Femur (tissue), 1 donor: ENCODE measurements at regions not wholly inside any gene's neighbourhood (a gene's known extent, or its start where the extent isn't known, plus 50 kb on each side); places are given as distances from the start of the nearest gene placed in this dataset.

Experiments
- DNase-seq: peaks from one replicate; pipeline ENCODE4 v3.0.0-alpha.2; 2017

DNA sequence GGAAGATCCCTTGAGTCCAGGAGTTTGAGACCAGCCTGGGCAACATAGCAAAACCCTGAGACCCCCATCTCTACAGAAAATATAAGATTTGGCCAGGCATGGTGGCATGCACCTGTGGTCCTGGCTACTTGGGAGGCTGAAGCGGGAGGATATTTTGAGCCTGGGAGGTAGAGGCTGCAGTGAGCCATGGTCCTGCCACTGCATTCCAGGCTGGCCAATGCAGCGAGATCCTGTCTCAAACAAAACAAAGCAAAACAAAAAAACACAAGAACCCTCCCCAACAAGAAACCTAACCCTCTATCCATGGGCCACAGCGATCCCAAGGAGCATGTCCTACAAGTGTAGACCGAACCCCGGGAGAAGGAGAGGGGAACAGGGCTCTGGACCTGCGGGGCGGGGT lies 133.3 kb downstream of the MGAT5B start:
- DNase-seq: no peak

DNA sequence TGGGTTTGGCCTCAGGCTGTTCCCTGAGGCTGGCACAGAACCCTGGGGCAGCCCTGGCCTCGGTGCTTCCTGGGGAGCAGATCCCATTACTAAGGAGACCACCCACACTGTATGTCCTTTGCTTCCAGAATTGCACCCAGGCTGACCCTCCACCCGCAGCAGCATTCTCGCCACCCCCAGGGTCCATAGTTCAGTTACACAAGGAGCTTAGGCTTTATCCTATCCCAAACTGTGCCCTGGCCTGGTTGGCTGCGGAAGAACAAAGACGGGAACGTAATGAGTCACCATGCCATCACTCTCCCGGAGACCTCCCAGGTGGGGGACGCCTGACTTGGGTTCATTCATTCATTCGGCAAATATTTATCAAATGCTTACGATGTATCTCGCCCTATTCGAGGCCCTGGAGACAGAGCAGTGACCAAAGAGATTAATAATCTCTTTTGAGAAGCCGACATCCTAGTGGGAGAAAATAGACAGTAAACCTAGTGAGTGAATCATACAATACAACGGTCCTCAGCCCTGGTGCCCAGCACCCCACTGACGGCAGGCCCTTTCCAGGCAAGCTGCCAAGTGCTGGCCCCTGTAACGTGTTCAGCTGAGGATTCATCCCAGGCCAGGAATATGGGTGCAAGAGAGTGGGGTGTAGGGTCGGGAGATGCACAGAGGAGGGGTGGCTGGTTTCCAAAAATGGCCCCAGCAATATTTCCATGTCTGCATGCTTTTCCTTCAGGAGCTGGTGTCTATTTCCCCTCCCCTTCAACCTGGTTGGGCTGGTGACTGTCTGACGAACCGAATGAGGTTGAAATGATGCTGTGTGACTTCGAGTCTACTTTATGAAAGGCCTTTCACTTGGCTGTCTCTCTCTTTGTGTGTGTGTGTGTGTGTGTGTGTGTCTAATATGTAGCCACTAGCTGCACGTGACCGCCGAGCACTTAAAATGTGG lies 134.2 kb downstream of the MGAT5B start:
- DNase-seq: no peak

DNA sequence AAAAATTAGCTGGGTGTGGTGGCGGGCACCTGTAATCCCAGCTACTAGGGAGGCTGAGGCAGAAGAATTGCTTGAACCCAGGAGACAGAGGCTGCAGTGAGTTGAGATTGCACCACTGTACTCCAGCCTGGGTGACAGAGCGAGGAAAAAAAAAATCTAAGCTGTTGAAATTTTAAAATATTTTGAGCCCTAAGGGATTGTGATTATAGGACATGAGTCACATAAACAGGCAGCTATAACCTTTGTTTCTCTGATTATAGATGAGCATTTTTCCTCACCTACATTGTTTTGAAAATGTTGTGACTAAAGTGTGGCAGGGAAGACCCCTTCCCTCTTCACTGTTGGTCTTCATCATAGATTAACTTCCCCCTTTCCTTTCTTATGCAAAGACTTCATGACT lies 135.5 kb downstream of the MGAT5B start:
- no peak for DNase-seq

DNA sequence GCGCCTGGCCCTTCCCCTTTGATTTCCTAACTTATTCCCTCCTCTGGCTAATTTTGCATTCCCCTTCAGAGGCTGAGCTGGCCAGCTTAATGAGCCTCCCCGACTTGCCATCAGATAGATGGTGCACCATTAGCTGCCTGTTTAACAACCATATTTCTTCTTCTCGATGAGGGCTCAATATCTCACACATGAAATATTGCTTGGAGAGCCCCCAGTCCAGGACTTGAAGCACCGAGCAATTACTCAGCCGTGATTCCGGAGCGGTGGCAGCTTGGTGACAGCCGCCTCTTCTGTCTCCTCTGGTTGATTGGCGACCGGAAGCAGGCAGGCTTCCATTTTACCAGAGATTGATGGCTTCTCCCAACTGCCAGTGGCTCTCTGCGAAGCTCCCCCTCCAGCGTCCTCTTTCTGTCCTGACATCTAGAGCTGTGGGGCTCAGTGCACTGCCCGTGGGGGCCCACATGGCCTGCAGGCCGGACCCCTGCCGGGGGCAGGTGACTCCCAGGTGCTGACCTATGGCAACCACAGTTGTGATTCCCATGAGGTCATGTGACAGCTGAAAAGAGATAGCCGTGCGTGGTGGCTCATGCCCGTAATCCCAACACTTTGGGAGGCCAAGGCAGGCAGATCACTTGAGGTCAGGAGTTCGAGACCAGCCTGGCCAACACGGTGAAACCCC lies 133.7 kb upstream of the SEC14L1 start:
- DNase-seq: no peak

DNA sequence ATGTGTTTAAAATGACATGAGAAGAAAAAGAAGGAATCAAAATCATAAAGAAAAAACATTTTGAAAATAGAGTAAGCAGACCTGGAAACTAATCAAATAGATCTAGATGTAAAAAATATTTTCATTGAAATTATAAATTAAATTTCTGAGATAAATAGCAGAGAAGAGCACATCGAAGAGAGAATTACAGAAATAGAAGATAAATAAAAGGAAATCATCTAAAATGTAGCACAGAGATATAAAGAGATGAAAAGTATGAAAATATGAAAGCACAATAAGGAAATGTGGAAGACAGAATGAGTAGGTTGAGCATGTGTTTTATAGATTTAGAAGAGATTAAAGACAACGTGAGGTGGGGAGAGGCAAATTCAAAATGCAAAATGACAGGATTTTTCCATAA lies 130.9 kb upstream of the SEC14L1 start:
- DNase-seq: no peak

DNA sequence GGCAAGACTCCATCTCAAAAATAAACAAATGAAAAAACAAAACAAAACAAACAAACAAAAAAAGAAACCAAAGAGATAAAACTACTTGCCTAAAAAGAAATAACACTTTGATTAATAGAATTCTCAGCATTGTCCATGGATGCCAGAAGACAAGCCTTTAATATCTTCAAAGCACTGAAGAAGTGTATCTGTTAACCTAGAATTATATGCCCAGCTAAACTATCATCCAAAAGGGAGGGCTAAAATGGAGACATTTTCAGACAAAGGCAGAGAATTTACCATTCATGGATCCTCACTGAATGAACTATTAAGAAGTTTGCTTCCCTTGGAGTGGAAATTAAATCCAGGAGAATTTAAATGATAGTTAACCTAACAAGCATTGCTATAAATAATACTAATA lies 130.1 kb upstream of the SEC14L1 start:
- DNase-seq: no peak

DNA sequence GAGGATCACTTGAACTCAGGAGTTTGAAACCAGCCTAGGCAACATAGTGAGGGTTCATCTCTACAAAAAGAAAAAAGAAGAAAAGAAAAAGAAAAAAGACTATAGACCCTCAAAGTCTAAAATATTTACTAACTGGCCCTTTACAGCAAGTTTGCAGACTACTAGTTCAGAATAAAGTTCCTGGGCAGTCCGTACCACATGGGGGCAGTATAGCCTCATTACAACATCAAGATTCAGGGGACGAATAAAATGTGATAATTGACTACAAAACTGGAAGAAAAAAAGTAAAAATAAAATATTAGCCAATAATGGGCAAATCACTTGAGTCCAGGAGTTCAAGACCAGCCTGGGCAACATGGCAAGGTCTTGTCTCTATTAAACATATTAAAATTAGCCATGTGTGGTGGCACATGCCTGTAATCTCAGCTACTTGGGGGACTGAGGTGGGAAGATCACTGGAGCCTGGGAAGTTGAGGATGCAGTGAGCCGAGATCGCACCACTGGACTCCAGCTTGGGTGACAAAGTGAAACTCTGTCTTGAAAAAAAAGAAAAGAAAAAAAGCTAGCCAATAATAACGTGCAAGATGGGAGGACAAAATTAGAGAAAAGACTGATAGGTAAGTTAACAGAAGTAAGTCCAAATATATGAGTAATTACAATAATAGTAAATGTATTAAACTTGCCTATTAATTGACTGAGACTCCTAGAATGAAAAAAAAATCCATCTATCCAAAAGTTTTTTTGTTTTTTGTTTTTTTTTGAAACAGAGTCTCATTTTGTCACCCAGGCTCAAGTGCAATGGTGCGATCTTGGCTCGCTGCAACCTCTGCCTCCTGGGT lies 129.4 kb upstream of the SEC14L1 start:
- no peak for DNase-seq

DNA sequence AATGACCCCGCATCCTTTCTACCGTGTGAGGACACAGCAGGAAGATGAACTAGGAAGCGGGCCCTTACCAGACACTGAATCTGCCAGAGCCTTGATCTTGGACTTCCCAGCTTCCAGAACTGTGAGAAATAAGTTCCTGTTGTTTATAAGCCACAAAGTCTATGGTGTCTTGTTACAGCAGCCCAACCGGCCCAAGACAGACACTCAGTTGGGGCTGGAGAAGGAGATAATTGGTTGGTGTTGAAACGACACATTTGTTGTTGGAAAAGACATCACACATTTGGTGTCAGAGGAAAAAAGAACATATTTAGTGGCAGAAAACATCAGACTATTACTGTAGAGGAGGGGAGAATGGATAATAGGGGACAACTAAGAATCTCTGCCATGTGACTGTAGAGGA lies 122.3 kb upstream of the SEC14L1 start:
- no peak for DNase-seq

DNA sequence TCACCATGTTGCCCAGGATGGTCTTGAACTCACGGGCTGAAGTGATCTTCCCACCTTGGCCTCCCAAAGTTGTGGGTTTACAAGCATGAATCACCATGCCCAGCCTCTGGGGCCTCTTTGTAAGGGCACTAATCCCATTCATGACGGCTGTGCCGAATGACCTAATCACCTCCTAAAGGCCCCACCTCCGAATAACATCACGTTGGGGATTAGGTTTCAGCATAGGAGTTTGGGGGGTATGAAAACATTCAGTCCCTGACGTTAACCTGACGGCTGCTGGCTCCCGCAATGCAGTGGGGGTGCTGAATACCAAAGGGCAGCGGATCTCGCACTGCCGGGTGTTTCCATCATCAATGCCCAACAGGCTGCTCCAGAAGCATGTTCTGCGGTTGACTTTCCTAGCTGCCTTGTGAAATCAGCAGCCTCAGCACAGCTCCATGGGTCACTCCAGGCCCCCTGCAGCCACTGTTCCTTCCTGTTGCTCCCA lies 120.8 kb upstream of the SEC14L1 start:
- no peak for DNase-seq

DNA sequence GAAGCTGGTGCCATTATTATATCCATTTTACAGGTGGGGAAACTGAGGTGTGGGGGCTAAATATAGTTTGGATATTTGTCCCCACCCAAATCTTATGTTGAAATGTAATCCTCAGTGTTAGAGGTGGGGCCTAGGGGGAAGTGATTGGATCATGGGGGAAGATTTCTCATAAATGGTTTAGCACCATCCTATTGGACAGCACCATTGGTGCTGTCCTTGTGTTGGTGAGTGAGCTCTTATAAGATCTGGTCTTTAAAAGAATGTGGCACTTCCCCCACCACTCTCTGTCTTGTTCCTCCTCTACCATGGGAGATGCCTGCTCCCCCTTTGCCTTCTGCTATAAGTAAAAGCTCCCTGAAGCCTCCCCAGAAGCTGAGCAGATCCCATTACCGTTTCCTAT lies 119.8 kb upstream of the SEC14L1 start:
- DNase-seq: no peak

DNA sequence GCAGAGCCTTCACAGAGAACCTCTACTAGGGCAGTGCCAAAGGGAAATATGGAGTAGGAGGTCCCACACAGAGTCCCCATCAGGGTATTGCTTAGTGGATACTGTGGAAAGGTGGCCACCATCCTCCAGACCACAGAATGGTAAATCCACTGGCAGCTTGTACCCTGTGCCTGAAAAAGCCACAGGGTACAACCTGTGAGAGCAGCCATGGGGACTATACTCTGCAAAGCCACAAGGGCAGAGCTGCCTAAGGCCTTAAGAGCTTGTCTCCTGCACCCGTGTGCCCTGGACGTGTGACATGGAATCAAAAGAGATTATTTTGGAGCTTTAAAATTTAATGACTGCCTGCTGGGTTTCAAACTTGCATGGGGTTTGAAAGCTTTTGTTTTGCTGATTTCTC lies 118.0 kb upstream of the SEC14L1 start:
- DNase-seq: no peak

DNA sequence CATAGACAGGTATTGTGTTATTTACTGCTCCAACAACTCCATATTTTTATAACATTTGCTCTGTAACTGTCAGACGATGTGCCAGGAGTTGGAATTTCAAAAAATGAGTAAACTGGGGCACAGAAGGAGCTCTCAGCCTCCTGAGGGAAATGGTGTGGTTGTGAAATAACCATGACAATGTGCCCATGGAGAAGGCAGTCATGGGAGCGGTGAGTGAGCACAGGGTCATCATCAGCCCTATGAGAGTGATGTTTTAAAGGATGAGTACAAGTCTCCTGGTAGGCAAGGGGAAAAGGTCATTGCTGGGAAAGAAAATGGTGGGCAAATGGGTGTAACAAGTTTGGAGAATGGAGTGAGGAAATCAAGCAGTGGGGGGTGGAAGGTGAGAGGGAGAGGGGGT lies 115.0 kb upstream of the SEC14L1 start:
- DNase-seq: no peak

DNA sequence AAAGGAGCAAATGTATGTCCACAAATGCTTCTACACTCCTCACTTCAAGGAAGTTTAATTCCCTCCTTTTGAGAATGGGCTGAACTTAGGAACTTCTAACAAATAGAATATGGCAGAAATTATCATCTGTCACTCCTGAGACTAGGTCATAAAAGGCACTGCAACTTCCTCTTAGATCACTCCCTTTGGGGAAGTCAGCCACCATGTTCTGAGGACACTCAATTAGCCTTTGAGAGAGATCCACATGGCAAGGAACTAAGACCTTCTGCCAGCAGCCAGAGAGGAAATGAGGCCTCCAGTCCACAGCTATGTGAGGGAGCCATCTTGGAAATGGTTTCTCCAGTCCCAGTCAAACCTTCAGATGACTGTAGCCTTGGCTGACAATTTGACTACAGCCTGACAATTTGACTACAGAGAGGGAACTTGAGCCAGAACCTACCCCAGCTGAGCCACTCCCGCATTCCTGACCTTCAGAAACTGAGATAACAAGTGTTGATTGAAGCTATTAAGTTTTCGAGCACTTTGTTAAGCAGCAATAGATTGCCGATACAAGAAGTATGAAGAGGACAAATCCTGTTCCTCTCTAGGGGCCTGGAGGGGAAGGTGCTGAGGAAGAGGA lies 113.4 kb upstream of the SEC14L1 start:
- DNase-seq: no peak

DNA sequence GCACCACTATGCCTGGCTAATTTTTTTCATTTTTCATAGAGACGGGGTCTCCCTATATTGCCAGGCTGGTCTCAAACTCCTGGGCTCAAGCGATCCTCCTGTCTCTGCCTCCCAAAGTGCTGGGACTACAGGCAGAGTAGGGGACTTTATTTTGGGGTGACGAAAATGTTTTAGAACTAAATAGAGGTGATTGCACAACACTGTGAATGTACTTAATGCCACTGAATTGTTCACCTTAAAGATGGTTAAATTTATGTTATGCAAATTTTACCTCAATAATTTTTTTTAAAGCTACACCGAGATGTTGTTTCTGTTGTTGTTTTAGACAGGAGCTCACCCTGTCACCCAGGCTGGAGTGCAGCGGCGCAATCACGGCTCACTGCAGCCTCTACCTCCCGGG lies 111.9 kb upstream of the SEC14L1 start:
- no peak for DNase-seq

DNA sequence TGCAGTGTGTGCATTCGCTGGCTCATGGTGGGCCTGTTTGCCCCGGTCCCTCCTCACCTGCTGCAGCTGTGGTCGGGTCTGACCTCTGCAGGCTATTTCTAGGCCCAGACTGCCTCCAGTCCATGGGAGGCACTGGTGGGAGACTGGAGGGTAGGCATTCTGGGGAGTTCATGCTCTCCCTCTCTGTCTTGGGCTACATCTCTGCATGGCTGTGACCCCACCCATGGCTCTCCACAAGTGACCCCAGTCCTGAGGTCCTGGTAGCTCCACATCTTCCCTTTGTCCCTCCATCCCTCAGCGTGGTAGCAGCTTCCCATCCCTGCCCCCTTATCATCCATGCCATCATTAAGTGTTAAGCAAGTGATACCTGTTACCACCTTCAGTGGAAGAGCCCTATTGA lies 107.8 kb upstream of the SEC14L1 start:
- DNase-seq: no peak

DNA sequence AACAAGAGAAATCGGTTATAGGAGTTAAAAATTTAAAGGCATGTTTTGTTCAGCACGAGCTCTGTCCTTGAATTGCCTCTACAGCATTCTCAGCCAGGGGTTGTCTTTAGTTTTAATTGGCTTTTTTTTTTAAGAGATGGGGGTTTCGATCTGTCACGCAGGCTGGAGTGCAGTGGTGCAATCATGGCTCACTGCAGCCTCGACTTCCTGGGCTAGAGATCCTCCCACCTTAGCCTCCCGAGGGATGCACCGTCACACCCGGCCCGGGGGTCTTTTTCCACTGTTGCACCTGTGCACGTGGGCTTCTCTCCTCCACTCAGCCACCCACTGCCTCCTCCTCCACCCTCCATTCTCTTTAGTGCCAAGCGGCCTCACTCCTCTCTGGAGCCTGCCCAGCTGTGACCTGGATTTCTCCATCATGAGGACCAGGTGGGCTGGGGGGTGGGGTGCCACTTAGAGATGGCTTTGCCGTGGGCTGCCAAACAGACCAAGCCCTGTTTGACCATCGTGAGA lies 106.8 kb upstream of the SEC14L1 start:
- no peak for DNase-seq

DNA sequence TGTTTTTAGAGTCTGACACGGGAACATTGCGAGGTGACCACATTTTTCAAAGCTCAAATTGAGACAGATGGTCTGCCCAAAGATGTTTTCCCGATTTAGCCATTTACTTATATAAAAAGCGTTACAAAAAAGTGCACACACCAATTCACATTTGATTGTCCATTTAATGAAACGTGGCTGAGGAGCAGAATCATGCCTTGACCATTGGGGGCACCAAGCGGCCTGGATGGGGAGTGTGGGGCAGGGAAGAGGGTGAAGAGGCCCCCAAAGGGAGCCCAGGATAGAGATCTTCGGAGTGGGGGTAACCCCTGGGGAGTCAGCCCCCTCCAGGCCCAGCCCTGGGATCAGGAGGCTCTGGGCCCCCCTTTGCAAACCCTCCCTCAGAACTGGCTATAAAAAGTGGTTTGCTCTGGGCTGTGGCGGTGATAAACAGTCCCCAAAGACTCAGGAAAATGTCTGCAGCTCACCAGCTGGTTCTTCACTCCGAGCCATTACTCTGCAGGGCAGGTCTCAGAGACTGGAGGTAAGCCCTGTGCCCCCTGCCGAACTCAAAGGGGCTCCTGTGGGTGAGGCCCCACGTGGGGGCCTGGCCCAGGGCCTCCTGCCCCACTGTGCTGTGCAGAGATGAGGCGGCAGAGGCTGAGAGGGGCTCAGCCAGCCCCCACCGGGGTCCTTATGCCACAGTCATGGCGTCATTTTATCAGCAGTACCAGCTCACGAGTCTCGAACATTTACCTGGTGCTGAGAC lies 105.9 kb upstream of the SEC14L1 start:
- DNase-seq: no peak

DNA sequence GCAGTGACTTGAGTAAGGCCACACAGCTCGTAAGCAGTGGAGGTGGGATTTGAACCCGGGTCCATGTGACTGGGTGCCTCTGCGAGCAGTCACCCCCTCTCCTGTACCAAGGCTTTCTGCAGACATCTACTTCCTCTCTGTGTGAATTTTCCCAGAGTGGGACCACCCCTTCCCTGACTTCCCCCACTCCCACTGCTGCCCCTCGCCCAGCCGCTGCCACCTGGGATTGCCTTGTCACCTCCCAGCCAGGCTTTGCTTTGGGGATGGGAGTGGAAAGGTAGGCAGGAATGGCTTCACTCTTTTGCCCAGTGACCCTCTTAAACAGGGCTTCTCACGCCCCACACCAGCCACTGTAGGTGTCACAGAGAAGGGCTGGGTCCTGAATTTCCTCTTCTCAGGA lies 105.2 kb upstream of the SEC14L1 start:
- DNase-seq: no peak

DNA sequence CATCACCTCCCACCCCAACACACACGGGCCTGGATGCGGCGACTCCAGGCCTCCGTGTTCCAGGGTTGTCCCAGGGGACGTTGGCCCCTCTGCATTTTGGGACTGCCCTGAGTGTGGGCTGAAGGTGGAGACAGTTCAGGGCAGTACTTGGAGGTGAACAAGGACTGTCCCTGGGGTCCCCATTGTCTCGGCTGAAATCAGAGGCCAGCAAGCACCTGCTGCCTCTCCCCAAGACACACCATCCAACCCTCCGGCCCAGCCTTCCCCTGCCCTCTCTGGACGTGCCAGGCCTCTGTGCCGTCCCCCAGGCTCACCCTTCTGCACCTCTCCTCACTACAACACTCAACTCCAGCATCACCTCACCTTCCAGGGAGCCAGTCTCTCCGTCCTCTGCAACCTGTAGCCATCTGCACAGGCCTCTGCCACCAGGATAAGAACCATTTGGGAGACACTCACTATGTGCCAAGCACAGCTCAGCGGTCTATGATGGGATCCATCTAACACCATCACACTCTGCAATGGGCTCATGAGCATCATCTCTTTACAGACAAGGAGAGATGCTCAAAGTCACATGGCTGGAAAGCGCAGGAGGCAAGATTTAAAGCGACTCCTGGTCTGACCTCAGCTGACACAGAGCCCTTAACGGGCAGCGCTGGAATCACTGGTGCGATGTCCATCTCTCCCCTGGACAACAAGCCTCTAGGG lies 104.5 kb upstream of the SEC14L1 start:
- no peak for DNase-seq

DNA sequence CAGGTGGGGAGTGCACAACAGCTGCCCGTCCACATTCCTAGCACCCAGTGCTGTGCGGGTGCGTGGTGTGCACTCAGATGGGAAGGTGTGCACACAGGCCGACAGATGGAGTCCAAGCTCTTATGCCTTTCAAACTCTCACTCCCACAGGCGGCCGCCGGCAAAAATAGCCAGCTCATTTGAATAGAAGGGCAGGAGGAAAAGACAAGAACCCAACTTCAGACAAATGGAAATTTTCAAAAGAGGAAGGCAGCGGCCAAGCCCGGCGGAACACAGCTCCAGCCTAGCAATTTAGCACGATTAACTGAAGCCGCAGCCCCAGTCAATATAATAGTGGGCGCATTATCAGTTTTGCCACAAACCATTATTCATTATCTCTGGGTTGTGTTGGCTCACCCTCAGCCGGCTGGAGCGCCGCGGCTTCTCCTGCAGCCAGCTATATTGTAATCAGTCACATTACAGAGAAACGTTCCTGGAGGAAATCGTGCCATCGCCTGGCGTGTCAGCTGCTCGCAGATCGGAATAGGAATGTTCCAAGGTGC lies 103.9 kb upstream of the SEC14L1 start:
- peak; percentile 45 for DNase-seq

DNA sequence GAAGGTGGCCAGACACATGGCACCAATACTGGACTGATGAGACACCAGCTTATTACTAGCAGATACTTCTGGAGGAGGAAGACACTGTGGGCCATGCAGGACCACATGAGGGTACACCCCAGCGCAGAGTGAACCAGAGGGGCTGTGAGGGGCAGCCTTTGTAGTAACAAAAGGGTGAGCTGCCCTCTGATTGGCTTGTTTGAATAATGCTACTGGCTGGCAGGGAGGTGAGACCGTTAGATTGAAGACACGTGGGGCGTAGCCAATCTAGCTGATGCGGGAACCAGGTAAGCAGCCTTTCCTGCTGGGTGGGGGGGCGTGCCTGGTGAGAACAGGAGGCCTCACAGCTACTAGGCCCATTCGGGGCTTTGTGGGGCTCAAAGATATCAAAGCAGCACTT lies 102.8 kb upstream of the SEC14L1 start:
- no peak for DNase-seq
